ENCODE measurements at regions not wholly inside any gene's neighbourhood (a gene's known extent, or its start where the extent isn't known, plus 50 kb on each side); places are given as distances from the start of the nearest gene placed in this dataset.

GRCh38 chr18:22048932-22049615 is 120.3 kb upstream of the GATA6 start:
- H3K79me2 ChIP-seq (ENCODE audit: insufficient read depth, low read length) = no peaks in the 10 kb centered on the region
- no peak overlapping the region for H3K4me2 ChIP-seq (ENCODE audit: low read length)
- H3K4me3 ChIP-seq (replicated peaks in 1 of 2; ENCODE audit: low read depth in 1 of 2, low read length in 2 of 2) = no peak overlapping the region
- RAD21 ChIA-PET (ENCODE audit: low non-redundant PET in 1 of 2, low total read pairs in 2 of 2, uncharacterized antibody in 2 of 2, unreplicated experiment in 2 of 2) = no interaction called here
- intact Hi-C loops (cut with micrococcal nuclease) = no loop called here
- H3K27me3 ChIP-seq (ENCODE audit: insufficient read depth, low read length) = no peaks in the 10 kb centered on the region
- POLR2A ChIA-PET = no interaction called here
- no peaks in the 10 kb centered on the region for H4K20me1 ChIP-seq (ENCODE audit: insufficient read depth)
- no peaks in the 10 kb centered on the region for H3K9me3 ChIP-seq (ENCODE audit: control insufficient read depth in 1 of 2, insufficient read depth in 1 of 2, low read depth in 1 of 2, low read length in 2 of 2)
- CTCF ChIA-PET = interaction anchor here (0.6 kb wide), 1 partner anchor 8 kb away, joined by 3 read pairs; no protein-coding TSS in a partner anchor
- no peak for TF ChIP-seq ATF3 (IDR thresholded peaks at IDR 0.05)
- no peak for TF ChIP-seq ELF1 (IDR thresholded peaks at IDR 0.05; ENCODE audit: borderline replicate concordance, low read depth)
- TF ChIP-seq CEBPB (IDR thresholded peaks at IDR 0.05; ENCODE audit: low read depth) = no peak
- TF ChIP-seq POLR2A (IDR thresholded peaks at IDR 0.05; ENCODE audit: borderline replicate concordance, extremely low read depth, insufficient read depth, insufficient read length) = no peak
- TF ChIP-seq SIN3A (IDR thresholded peaks at IDR 0.05; ENCODE audit: low read depth) = no peak
- no peak for TF ChIP-seq EZH2phosphoT487 (IDR thresholded peaks at IDR 0.05; ENCODE audit: borderline replicate concordance)
- no peak for TF ChIP-seq SP1 (IDR thresholded peaks at IDR 0.05; ENCODE audit: low read depth)
- TF ChIP-seq RAD21 (IDR thresholded peaks at IDR 0.05; ENCODE audit: low read depth) = no peak
- TF ChIP-seq YY1 (IDR thresholded peaks at IDR 0.05; ENCODE audit: extremely low read depth, insufficient replicate concordance, low read depth, low read length) = no peak
- no TSS peak for BruUV-seq (replicated peaks)
- H3K4me1 ChIP-seq (ENCODE audit: control insufficient read depth in 1 of 2, insufficient read depth in 2 of 2, low read length in 2 of 2) = no peaks in the 10 kb centered on the region
- H3K36me3 ChIP-seq (ENCODE audit: control insufficient read depth in 1 of 2, insufficient read depth in 2 of 2, low read length in 2 of 2) = no peaks in the 10 kb centered on the region
- ATAC-seq (no peak), DNase-seq (ENCODE audit: low read depth, low spot score) (no peak)
- H3K9ac ChIP-seq (ENCODE audit: low read length) = no peak overlapping the region
- no peaks in the 10 kb centered on the region for H3K9me2 ChIP-seq (ENCODE audit: insufficient read depth)
- no peak overlapping the region for H2AFZ ChIP-seq (ENCODE audit: low read depth, low read length, poor library complexity, severe bottlenecking)
- no peak overlapping the region for H3K27ac ChIP-seq (ENCODE audit: low read depth, low read length)

- Histone ChIP-seq H3K4me2 (ENCODE audit: low read length) (no peak overlapping the region), H3K9me3 (ENCODE audit: control insufficient read depth in 1 of 2, insufficient read depth in 1 of 2, low read depth in 1 of 2, low read length in 2 of 2) (no peaks in the 10 kb centered on the region), H3K36me3 (ENCODE audit: control insufficient read depth in 1 of 2, insufficient read depth in 2 of 2, low read length in 2 of 2) (no peaks in the 10 kb centered on the region), H4K20me1 (ENCODE audit: insufficient read depth) (no peaks in the 10 kb centered on the region), H3K4me3 (replicated peaks in 1 of 2; ENCODE audit: low read depth in 1 of 2, low read length in 2 of 2) (no peak overlapping the region), H3K4me1 (ENCODE audit: control insufficient read depth in 1 of 2, insufficient read depth in 2 of 2, low read length in 2 of 2) (no peaks in the 10 kb centered on the region), H3K9ac (ENCODE audit: low read length) (no peak overlapping the region), H2AFZ (ENCODE audit: low read depth, low read length, poor library complexity, severe bottlenecking) (no peak overlapping the region), H3K9me2 (ENCODE audit: insufficient read depth) (no peaks in the 10 kb centered on the region), H3K27ac (ENCODE audit: low read depth, low read length) (no peak overlapping the region), H3K79me2 (ENCODE audit: insufficient read depth, low read length) (no peaks in the 10 kb centered on the region), H3K27me3 (ENCODE audit: insufficient read depth, low read length) (no peaks in the 10 kb centered on the region)
- no TSS peak for BruUV-seq (replicated peaks)
- RAD21 ChIA-PET (ENCODE audit: low non-redundant PET in 1 of 2, low total read pairs in 2 of 2, uncharacterized antibody in 2 of 2, unreplicated experiment in 2 of 2) = no interaction called here
- POLR2A ChIA-PET = no interaction called here
- ATAC-seq = no peak
- DNase-seq (ENCODE audit: low read depth, low spot score) = no peak
- intact Hi-C loops (cut with micrococcal nuclease) = no loop called here
- CTCF ChIA-PET = no interaction called here
- TF ChIP-seq YY1 (IDR thresholded peaks at IDR 0.05; ENCODE audit: extremely low read depth, insufficient replicate concordance, low read depth, low read length) (no peak), ZBTB33 (IDR thresholded peaks at IDR 0.05; ENCODE audit: extremely low read depth, insufficient replicate concordance, low read length) (no peak), EZH2 (IDR thresholded peaks at IDR 0.05) (no peak), POLR2AphosphoS5 (IDR thresholded peaks at IDR 0.05; ENCODE audit: low read depth, low read length) (no peak), FOSL1 (IDR thresholded peaks at IDR 0.05; ENCODE audit: low read depth) (no peak), REST (IDR thresholded peaks at IDR 0.05; ENCODE audit: low read depth) (no peak), RAD21 (IDR thresholded peaks at IDR 0.05; ENCODE audit: low read depth) (no peak)
Observed at GRCh38 chr18:22052405-22053105, 116.8 kb upstream of the GATA6 start.

Data from HCT116 (cell line).